A549 (cell line): ENCODE measurements at regions not wholly inside any gene's neighbourhood (a gene's known extent, or its start where the extent isn't known, plus 50 kb on each side); places are given as distances from the start of the nearest gene placed in this dataset.
A peak's percentile ranks its signal among the peaks of the same experiment; 100 is the strongest.
"Not testable (repeated sequence)": the region's sequence is repeated elsewhere in the genome, so short reads cannot be mapped to it uniquely, and the experiment has no call there.

Experiments
- ATAC-seq, 2 experiments: fragments of 200-7000 bp in 1 of 2; fragments of >200 bp in 1 of 2; cut with Nextera tagmentation in 1 of 2; cut with Tn5 transposase in 1 of 2; 3 replicates each; pipeline versions ENCODE4 v1.8.0 to v1.9.1; 2018 to 2020; ENCODE audit warnings: mild to moderate bottlenecking in 1 of 2, moderate library complexity in 1 of 2
- CTCF ChIA-PET: fragments of 300-600 bp; sonication (Branson Sonifier 250); formaldehyde crosslinking; extraction: SDS; loops from one replicate; lab custom pipeline; 2021; ENCODE audit warnings: antibody characterized with exemption, inconsistent platforms; lab: Yijun Ruan, JAX
- POLR2A ChIA-PET: fragments of 350-600 bp; formaldehyde crosslinking; extraction: SDS; loops from one replicate; lab custom pipeline; 2021; ENCODE audit warnings: antibody characterized with exemption, inconsistent platforms; lab: Yijun Ruan, JAX
- DNase-seq, 2 experiments: peaks; one replicate each; pipeline versions ENCODE4 v3.0.0 to v3.0.0-alpha.2; 2011 to 2016; ENCODE audit warnings: low read depth in 1 of 2, low spot score in 1 of 2
- FAIRE-seq: peaks from 2 replicates; lab custom pipeline; 2011; peaks lifted over from hg19 to GRCh38; lab: Jason Lieb, UNC
- H3K27ac ChIP-seq, 2 experiments: fragments of >200 bp; sonication (Bioruptor Twin); formaldehyde crosslinking; 3 replicates each; pipeline ENCODE4 v1.5.1; 2016 to 2017
- H3K4me1 ChIP-seq: fragments of >200 bp; sonication (Bioruptor Twin); formaldehyde crosslinking; 3 replicates; pipeline ENCODE4 v1.6.1; 2016
- H3K4me2 ChIP-seq: fragments of >200 bp; sonication (Bioruptor Twin); formaldehyde crosslinking; 3 replicates; pipeline ENCODE4 v1.6.1; 2016
- H3K4me3 ChIP-seq: fragments of >200 bp; sonication (Bioruptor Twin); formaldehyde crosslinking; 3 replicates; pipeline ENCODE4 v1.5.1; 2016
- H3K9me3 ChIP-seq: fragments of >200 bp; sonication (Bioruptor Twin); formaldehyde crosslinking; 3 replicates; pipeline ENCODE4 v1.6.1; 2016
- ATOH8 ChIP-seq: fragments of 250-450 bp; sonication (Bioruptor Pico); IDR thresholded peaks from 2 replicates; pipeline ENCODE4 v1.5.0; 2020; ENCODE audit warnings: low read depth, mild to moderate bottlenecking, moderate library complexity
- BCL3 ChIP-seq: fragments of >200 bp; sonication (Bioruptor Twin); formaldehyde crosslinking; IDR thresholded peaks from 3 replicates; pipeline ENCODE4 v1.6.1; 2016
- BHLHE40 ChIP-seq: IDR thresholded peaks from 2 replicates; pipeline ENCODE4 v1.6.1; 2012; ENCODE audit warnings: low read depth, low read length, inconsistent platforms
- CBX8 ChIP-seq: fragments of 200-600 bp; sonication (generic); IDR thresholded peaks from 2 replicates; pipeline ENCODE4 v1.6.1; 2016
- CHD2 ChIP-seq: fragments of 150-350 bp; IDR thresholded peaks from 2 replicates; pipeline ENCODE4 v1.6.1; 2014; ENCODE audit warnings: low read length; ENCODE audit not compliant: partially characterized antibody
- EP300 ChIP-seq, 2 experiments: fragments of >200 bp; sonication (Bioruptor Twin); formaldehyde crosslinking; IDR thresholded peaks; 2 replicates in 1 of 2; 3 replicates in 1 of 2; pipeline ENCODE4 v1.6.1; 2016 to 2017
- ESRRA ChIP-seq: fragments of 150-350 bp; IDR thresholded peaks from 2 replicates; pipeline ENCODE4 v1.6.1; 2014; ENCODE audit warnings: mild to moderate bottlenecking, low read length, borderline replicate concordance
- GATA3 ChIP-seq: IDR thresholded peaks from 2 replicates; pipeline ENCODE4 v1.6.1; 2012; ENCODE audit warnings: borderline replicate concordance
- HES2 ChIP-seq: fragments of >200 bp; sonication (Bioruptor Twin); formaldehyde crosslinking; IDR thresholded peaks from 2 replicates; pipeline ENCODE4 v1.6.1; 2016
- HOXA7 ChIP-seq: fragments of 250-450 bp; sonication (Bioruptor Pico); IDR thresholded peaks from 2 replicates; pipeline ENCODE4 v1.5.0; 2020; ENCODE audit warnings: mild to moderate bottlenecking, moderate library complexity
- HOXB13 ChIP-seq: fragments of 250-450 bp; sonication (Bioruptor Pico); IDR thresholded peaks from 2 replicates; pipeline ENCODE4 v1.5.0; 2020; ENCODE audit warnings: low read depth, mild to moderate bottlenecking, moderate library complexity
- HOXB5 ChIP-seq: fragments of 250-450 bp; sonication (Bioruptor Pico); IDR thresholded peaks from 2 replicates; pipeline ENCODE4 v1.5.0; 2020; ENCODE audit warnings: mild to moderate bottlenecking, moderate library complexity
- JUNB ChIP-seq: fragments of >200 bp; sonication (Bioruptor Twin); formaldehyde crosslinking; IDR thresholded peaks from 2 replicates; pipeline ENCODE4 v1.6.1; 2016
- KDM1A ChIP-seq: fragments of 200-600 bp; sonication (generic); IDR thresholded peaks from 2 replicates; pipeline ENCODE4 v1.6.1; 2016; ENCODE audit warnings: low read depth, mild to moderate bottlenecking
- MAZ ChIP-seq: fragments of 150-350 bp; IDR thresholded peaks from 2 replicates; pipeline ENCODE4 v1.6.1; 2014; ENCODE audit warnings: antibody characterized with exemption, low read depth, low read length, borderline replicate concordance
- MYC ChIP-seq: IDR thresholded peaks from 2 replicates; pipeline ENCODE4 v1.6.1; 2012; ENCODE audit warnings: mild to moderate bottlenecking, inconsistent platforms, low read length, improper control_type of control experiment, borderline replicate concordance
- POLR2AphosphoS2 ChIP-seq: conservative IDR thresholded peaks from 2 replicates; pipeline ENCODE4 v1.6.1; 2012; ENCODE audit warnings: low read length, improper control_type of control experiment, inconsistent platforms
- RARB ChIP-seq: fragments of 250-450 bp; sonication (Bioruptor Pico); IDR thresholded peaks from 2 replicates; pipeline ENCODE4 v1.8.0; 2021; ENCODE audit warnings: mild to moderate bottlenecking, moderate library complexity
- RCOR1 ChIP-seq: fragments of 150-350 bp; IDR thresholded peaks from 2 replicates; pipeline ENCODE4 v1.6.1; 2014; ENCODE audit warnings: antibody characterized with exemption, low read length, low read depth
- RNF2 ChIP-seq: fragments of 200-600 bp; sonication (generic); IDR thresholded peaks from 2 replicates; pipeline ENCODE4 v1.6.1; 2016; ENCODE audit warnings: low read depth, mild to moderate bottlenecking, antibody characterized with exemption, moderate library complexity, borderline replicate concordance
- SMC3 ChIP-seq: fragments of >200 bp; sonication (Bioruptor Twin); formaldehyde crosslinking; IDR thresholded peaks from 3 replicates; pipeline ENCODE4 v1.6.1; 2018; ENCODE audit warnings: inconsistent platforms
- SREBF2 ChIP-seq: fragments of 450-650 bp; IDR thresholded peaks from 2 replicates; pipeline ENCODE4 v1.6.1; 2014; ENCODE audit warnings: mild to moderate bottlenecking, moderate library complexity
- ZC3H11A ChIP-seq: fragments of 450-650 bp; IDR thresholded peaks from 2 replicates; pipeline ENCODE4 v1.6.1; 2014; ENCODE audit warnings: antibody characterized with exemption, mild to moderate bottlenecking
- ZFP36 ChIP-seq: fragments of 450-650 bp; IDR thresholded peaks from 2 replicates; pipeline ENCODE4 v1.6.1; 2014; ENCODE audit warnings: borderline replicate concordance; ENCODE audit not compliant: partially characterized antibody
- ZNF302 ChIP-seq: fragments of 250-450 bp; sonication (Bioruptor Pico); IDR thresholded peaks from 2 replicates; pipeline ENCODE4 v1.9.0; 2021; ENCODE audit warnings: inconsistent platforms, mild to moderate bottlenecking, moderate library complexity
- ZSCAN20 ChIP-seq: fragments of 250-450 bp; sonication (Bioruptor Pico); IDR thresholded peaks from 2 replicates; pipeline ENCODE4 v1.8.0; 2022; ENCODE audit warnings: mild to moderate bottlenecking, moderate library complexity
- WGBS: methylation state at CpG from one replicate; pipeline ENCODE4 v1.1.6; 2017; ENCODE audit errors: missing lambda C conversion rate; 5-methylcytosine and 5-hydroxymethylcytosine counted together
- TF ChIP-seq, protein P1 (sequence below): fragments of 200-600 bp; sonication (generic); IDR thresholded peaks from 2 replicates; pipeline ENCODE4 v1.6.1; 2016; ENCODE audit warnings: antibody characterized with exemption, mild to moderate bottlenecking, moderate library complexity

DNA sequence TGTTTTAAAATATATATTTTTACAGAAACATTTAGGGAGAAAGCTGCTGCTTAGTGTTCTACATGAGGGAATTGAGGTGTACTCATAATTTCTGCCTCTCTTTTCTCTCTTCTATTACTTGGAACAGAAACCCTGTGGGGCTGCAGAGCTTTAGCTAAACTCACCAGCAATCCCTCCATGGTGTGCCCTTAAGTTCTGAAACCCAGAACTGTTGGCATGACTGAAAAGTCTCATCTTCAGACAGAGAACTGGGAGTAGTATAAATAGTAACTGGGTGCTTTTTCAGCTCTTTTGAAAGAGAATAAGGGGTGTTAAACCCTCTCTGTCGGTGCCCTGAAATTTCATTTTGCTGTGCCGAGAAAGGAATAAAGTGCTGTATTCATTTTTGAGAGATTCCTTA lies 294.9 kb upstream of the BOD1L1 start:
- ChIA-PET POLR2A (no interaction called here), CTCF (interaction anchor here (1.4 kb wide), 1 partner anchor 277 kb away, joined by 3 read pairs; no protein-coding TSS in a partner anchor)
- ATAC-seq = no peak
- WGBS = 93% methylated on average over 2 of the region's 2 CpGs
- H3K4me3 ChIP-seq = no peak overlapping the region
- no peaks in the 10 kb centered on the region for H3K9me3 ChIP-seq
- no peak overlapping the region for H3K4me2 ChIP-seq
- H3K4me1 ChIP-seq = peaks cover 31% of the 10 kb centered on the region
- peak overlapping the region; percentile 79 to 87 for H3K27ac ChIP-seq
- FAIRE-seq = no peak
- DNase-seq = no peak
- TF ChIP-seq MAZ = no peak
- TF ChIP-seq HES2 = no peak
- no peak for TF ChIP-seq RNF2
- TF ChIP-seq BHLHE40 = no peak
- no peak for TF ChIP-seq ATOH8 (CRISPR knock-in tag)
- TF ChIP-seq ESRRA = no peak
- TF ChIP-seq HOXB13 = no peak
- no peak for TF ChIP-seq ZNF302 (CRISPR knock-in tag)
- no peak for TF ChIP-seq ZC3H11A
- TF ChIP-seq SMC3 = no peak
- no peak for TF ChIP-seq ZSCAN20 (CRISPR knock-in tag)
- no peak for TF ChIP-seq CHD2
- no peak for TF ChIP-seq RARB (CRISPR knock-in tag)
- no peak for TF ChIP-seq BCL3
- TF ChIP-seq JUNB = no peak
- no peak for TF ChIP-seq ZFP36

GRCh38 chr4:13922873-13923645 lies 295.5 kb upstream of the BOD1L1 start:
- Histone ChIP-seq H3K9me3 (no peaks in the 10 kb centered on the region), H3K4me2 (no peak overlapping the region), H3K4me1 (peaks cover 26% of the 10 kb centered on the region), H3K27ac (peak overlapping the region; percentile 79 to 87; a peak in 4 of 6 replicates), H3K4me3 (no peak overlapping the region)
- ATAC-seq = no peak
- CTCF ChIA-PET = interaction anchor here (0.9 to 2.4 kb wide), 2 partner anchors 16 to 43 kb away, joined by 3 to 6 read pairs; no protein-coding TSS in a partner anchor
- POLR2A ChIA-PET = no interaction called here
- DNase-seq = no peak
- FAIRE-seq = no peak
- 50% methylated on average over 4 of the region's 4 CpGs for WGBS
- no peak for TF ChIP-seq BHLHE40
- TF ChIP-seq EP300 (IDR thresholded peaks at IDR 0.05) = no peak
- no peak for TF ChIP-seq HOXA7 (CRISPR knock-in tag)
- no peak for TF ChIP-seq MAZ
- TF ChIP-seq KDM1A = no peak
- TF ChIP-seq ESRRA = no peak
- no peak for TF ChIP-seq ZC3H11A
- no peak for TF ChIP-seq POLR2AphosphoS2
- TF ChIP-seq HOXB5 (CRISPR knock-in tag) = no peak
- TF ChIP-seq, protein P1, sequence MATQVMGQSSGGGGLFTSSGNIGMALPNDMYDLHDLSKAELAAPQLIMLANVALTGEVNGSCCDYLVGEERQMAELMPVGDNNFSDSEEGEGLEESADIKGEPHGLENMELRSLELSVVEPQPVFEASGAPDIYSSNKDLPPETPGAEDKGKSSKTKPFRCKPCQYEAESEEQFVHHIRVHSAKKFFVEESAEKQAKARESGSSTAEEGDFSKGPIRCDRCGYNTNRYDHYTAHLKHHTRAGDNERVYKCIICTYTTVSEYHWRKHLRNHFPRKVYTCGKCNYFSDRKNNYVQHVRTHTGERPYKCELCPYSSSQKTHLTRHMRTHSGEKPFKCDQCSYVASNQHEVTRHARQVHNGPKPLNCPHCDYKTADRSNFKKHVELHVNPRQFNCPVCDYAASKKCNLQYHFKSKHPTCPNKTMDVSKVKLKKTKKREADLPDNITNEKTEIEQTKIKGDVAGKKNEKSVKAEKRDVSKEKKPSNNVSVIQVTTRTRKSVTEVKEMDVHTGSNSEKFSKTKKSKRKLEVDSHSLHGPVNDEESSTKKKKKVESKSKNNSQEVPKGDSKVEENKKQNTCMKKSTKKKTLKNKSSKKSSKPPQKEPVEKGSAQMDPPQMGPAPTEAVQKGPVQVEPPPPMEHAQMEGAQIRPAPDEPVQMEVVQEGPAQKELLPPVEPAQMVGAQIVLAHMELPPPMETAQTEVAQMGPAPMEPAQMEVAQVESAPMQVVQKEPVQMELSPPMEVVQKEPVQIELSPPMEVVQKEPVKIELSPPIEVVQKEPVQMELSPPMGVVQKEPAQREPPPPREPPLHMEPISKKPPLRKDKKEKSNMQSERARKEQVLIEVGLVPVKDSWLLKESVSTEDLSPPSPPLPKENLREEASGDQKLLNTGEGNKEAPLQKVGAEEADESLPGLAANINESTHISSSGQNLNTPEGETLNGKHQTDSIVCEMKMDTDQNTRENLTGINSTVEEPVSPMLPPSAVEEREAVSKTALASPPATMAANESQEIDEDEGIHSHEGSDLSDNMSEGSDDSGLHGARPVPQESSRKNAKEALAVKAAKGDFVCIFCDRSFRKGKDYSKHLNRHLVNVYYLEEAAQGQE = no peak
- no peak for TF ChIP-seq GATA3
- no peak for TF ChIP-seq SREBF2
- TF ChIP-seq ZNF302 (CRISPR knock-in tag) = no peak
- TF ChIP-seq CBX8 = no peak
- TF ChIP-seq RCOR1 = no peak
- TF ChIP-seq RARB (CRISPR knock-in tag) = no peak
- no peak for TF ChIP-seq CHD2
- no peak for TF ChIP-seq MYC

- CTCF ChIA-PET = interaction anchor here (2.4 kb wide), 1 partner anchor 18 kb away, joined by 6 read pairs; no protein-coding TSS in a partner anchor
- DNase-seq, H3K4me3 ChIP-seq, FAIRE-seq, H3K27ac ChIP-seq, ATAC-seq, H3K9me3 ChIP-seq, POLR2A ChIA-PET, H3K4me2 ChIP-seq: not testable (repeated sequence)
- peaks cover 21% of the 10 kb centered on the region for H3K4me1 ChIP-seq
- WGBS = 80% methylated on average over 1 of the region's 1 CpG
These were observed 297.4 kb upstream of the BOD1L1 start for GRCh38 chr4:13924900-13925299.
